Activated naive CD4-positive, alpha-beta T cell treated with anti-CD3 and anti-CD28 coated beads, Interleukin-2, amount 10 ng/mL, durations not matched to agents 7 days and 5 days (primary cell): ENCODE measurements at regions not wholly inside any gene's neighbourhood (a gene's known extent, or its start where the extent isn't known, plus 50 kb on each side); places are given as distances from the start of the nearest gene placed in this dataset.

ENCODE experiments used
- CTCF ChIA-PET: fragments of 350-600 bp; sonication (Branson Sonifier 250); formaldehyde crosslinking; loops from one replicate; lab custom pipeline; 2021; ENCODE audit warnings: antibody characterized with exemption; lab: Charles Lee
- DNase-seq: peaks from one replicate; pipeline ENCODE4 v3.0.0-alpha.2; 2020
- H3K27ac Mint-ChIP-seq: one replicate; pipeline ENCODE4 v1.8.0; 2021; ENCODE audit warnings: mild to moderate bottlenecking, moderate library complexity, mixed read lengths
- H3K27me3 Mint-ChIP-seq: one replicate; pipeline ENCODE4 v1.8.0; 2021; ENCODE audit warnings: mild to moderate bottlenecking, mixed read lengths
- H3K36me3 Mint-ChIP-seq: one replicate; pipeline ENCODE4 v1.8.0; 2021; ENCODE audit warnings: mixed read lengths
- H3K4me1 Mint-ChIP-seq: one replicate; pipeline ENCODE4 v1.8.0; 2021; ENCODE audit warnings: mixed read lengths
- H3K4me3 Mint-ChIP-seq: one replicate; pipeline ENCODE4 v1.8.0; 2021; ENCODE audit warnings: mild to moderate bottlenecking, moderate library complexity, mixed read lengths
- H3K9me3 Mint-ChIP-seq: one replicate; pipeline ENCODE4 v1.8.0; 2021; ENCODE audit warnings: mixed read lengths

DNA sequence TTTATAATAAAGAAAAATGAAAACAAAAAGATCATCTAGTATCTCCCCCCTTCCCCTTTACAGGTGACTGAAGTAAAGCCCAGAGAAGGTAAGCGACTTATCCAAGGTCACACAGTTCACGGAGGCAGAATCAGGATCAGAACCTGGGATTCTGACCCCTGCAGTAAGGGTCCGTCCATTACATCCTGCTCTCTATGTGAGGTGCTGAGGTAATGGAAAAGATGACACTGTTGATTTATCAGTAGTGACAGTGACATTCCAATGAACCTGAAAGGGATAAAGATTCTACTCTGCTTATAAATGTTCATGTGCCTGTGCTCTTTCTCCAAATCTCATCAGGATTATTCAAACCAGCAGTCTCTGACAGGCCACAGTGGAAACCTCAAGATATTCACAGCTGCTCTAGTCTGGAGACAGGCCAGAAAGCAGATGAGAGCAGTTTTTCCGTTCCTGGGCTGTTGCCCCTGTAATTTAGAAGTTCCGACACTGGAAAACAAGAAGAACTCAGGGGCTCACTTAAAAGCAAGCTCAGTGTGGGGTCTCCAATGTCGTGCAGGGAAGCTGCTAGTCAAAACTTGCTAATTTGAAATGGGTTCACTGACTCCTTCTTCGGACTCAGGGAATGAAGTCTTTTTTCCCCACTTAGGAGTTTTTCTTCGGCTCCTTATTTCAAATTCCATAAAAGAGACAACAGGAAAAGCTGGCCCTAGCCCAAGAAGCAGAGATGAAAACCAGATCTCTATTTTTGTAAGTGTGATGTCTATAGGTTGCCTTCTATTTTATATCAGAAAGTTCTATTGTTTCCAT is 131.8 kb upstream of the EEA1 start:
- no peaks in the 10 kb centered on the region for H3K9me3 Mint-ChIP-seq
- peaks cover 24% of the 10 kb centered on the region for H3K27me3 Mint-ChIP-seq
- H3K36me3 Mint-ChIP-seq: no peaks in the 10 kb centered on the region
- DNase-seq: no peak
- no peak overlapping the region for H3K27ac Mint-ChIP-seq
- CTCF ChIA-PET: no interaction called here
- no peaks in the 10 kb centered on the region for H3K4me1 Mint-ChIP-seq
- no peak overlapping the region for H3K4me3 Mint-ChIP-seq

DNA sequence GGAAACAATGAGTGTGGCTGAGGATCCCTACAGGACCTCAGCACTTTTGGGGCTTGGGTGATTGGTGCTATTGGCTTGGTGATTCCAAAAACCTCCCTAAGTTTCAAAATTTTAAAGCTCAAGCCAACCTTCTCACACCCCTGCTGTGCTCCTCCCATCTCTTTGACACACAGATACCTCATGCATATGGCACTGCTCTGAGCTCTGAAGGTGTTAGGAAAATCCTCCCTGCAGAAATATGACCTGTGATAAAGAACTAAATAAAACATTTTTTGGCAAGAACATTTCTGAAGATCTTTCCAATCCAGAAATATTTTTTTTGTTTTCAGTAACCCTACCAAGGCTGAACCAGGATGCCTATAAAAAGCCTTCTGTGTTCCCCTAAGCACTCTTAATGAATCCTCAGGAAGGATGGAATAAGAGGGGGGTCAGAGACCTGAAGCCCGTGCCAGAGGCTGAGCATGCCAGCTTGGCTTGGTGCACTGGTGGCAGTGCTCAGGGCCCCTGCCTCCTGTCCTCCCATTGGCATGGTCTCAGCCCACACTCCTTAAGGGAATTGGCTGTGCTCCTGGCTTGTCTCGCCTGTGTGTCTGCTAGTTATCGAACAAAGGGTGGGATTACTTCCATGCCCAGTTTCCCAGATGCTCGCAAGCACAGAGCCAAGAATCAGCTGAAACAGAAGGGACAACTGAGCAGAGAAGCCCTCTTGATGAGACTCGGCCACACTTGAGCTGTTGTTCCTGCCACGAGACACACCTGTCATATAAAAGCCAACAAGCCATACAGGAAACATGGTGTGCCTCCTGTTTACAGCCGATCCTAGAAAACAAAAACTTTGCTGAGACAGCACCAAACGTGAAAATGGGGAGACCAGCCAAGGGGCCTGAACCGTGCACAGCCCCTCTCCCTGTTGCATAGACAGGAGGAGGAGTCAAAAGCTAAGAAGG is 132.7 kb upstream of the EEA1 start:
- Mint-ChIP-seq H3K4me1 (no peaks in the 10 kb centered on the region), H3K9me3 (no peaks in the 10 kb centered on the region), H3K4me3 (no peak overlapping the region), H3K36me3 (no peaks in the 10 kb centered on the region), H3K27ac (no peak overlapping the region), H3K27me3 (peaks cover 26% of the 10 kb centered on the region)
- DNase-seq: no peak
- CTCF ChIA-PET: interaction anchor here (0.8 kb wide), 1 partner anchor 319 kb away, joined by 3 read pairs; no protein-coding TSS in a partner anchor

DNA sequence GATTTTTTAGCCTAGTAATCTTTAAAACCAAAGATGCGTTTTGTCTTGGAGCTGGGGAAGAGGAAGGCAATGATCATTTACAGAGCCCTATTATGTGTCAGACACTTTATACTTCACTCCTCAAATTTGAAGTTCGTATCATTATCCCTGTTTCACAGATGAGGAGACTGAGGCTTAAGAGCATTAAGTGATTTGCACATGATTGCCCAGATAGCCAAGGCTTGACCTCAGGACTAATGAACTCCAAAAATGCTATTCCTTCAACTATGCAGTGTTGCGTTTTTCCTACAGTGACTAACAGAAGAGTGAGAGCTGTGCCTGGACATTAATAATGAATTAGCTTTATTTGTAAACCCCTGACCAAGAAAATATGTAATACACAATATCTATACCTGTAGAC is 136.8 kb upstream of the EEA1 start:
- Mint-ChIP-seq H3K27ac (no peak overlapping the region), H3K27me3 (peaks cover 35% of the 10 kb centered on the region), H3K4me1 (no peaks in the 10 kb centered on the region), H3K9me3 (no peaks in the 10 kb centered on the region), H3K4me3 (no peak overlapping the region), H3K36me3 (no peaks in the 10 kb centered on the region)
- CTCF ChIA-PET: no interaction called here
- DNase-seq: no peak

DNA sequence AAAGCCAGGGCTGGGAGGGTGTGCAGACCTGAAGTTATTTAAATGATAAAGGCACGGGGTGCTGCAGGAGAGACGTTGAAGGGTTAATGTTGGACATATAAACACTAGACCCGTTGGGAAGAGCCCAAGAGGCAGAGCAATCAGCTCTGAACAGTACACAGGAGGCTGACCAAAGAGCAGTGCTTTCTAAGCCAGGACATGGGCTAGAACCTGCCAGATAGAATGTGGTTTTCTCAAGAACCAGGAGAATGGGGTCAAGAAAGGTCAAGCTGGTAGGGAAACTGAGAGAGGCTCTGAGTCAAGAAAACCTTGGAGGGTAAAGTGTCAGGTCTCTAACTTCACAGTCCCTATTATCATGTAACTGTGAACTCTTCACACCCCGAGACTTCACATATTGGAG is 143.2 kb upstream of the EEA1 start:
- Mint-ChIP-seq H3K4me3 (no peak overlapping the region), H3K27me3 (peaks cover 18% of the 10 kb centered on the region), H3K9me3 (no peaks in the 10 kb centered on the region), H3K4me1 (no peaks in the 10 kb centered on the region), H3K27ac (no peak overlapping the region), H3K36me3 (no peaks in the 10 kb centered on the region)
- CTCF ChIA-PET: no interaction called here
- no peak for DNase-seq

DNA sequence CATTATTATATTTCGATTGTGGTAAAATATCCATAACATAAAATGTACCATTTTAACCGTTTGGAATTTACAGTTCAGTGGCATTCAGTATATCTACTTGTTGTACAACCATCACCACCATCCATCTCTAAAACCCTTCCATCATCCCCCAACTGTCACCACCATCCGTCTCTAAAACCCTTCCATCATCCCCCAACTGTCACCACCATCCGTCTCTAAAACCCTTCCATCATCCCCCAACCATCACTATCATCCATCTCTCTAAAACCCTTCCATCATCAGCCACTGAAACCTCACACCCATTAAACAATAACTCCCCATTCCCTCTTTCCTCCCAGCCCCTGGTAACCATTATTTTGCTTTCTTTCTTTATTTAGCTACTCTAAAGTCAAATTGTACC is 144.2 kb upstream of the EEA1 start:
- Mint-ChIP-seq H3K4me1 (no peaks in the 10 kb centered on the region), H3K27me3 (peaks cover 18% of the 10 kb centered on the region), H3K36me3 (no peaks in the 10 kb centered on the region), H3K27ac (no peak overlapping the region), H3K4me3 (no peak overlapping the region), H3K9me3 (no peaks in the 10 kb centered on the region)
- no peak for DNase-seq
- CTCF ChIA-PET: no interaction called here

DNA sequence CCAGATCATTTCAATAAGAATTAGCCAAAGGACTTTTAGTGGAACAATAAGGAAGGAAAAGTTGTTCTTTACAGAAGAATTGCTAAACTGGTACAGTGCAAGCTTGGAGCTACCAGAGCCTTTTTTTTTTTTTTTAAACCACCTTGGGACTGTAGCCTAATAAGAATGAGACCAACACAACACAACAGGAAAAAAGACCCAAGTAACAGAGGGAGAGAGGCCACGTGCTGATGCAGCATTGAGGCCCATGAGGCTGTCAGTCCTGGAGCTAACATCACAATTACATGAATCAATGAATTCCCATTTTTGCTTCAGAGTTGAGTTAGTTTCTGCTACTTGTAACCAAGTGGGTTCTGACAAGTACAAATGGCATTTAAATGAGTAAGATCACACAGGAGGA is 149.0 kb upstream of the EEA1 start:
- Mint-ChIP-seq H3K9me3 (no peaks in the 10 kb centered on the region), H3K36me3 (no peaks in the 10 kb centered on the region), H3K4me1 (no peaks in the 10 kb centered on the region), H3K4me3 (no peak overlapping the region), H3K27me3 (no peaks in the 10 kb centered on the region), H3K27ac (no peak overlapping the region)
- DNase-seq: no peak
- CTCF ChIA-PET: interaction anchor here (0.6 to 1.9 kb wide), 2 partner anchors 20 to 109 kb away, joined by 3 to 4 read pairs; no protein-coding TSS in a partner anchor

DNA sequence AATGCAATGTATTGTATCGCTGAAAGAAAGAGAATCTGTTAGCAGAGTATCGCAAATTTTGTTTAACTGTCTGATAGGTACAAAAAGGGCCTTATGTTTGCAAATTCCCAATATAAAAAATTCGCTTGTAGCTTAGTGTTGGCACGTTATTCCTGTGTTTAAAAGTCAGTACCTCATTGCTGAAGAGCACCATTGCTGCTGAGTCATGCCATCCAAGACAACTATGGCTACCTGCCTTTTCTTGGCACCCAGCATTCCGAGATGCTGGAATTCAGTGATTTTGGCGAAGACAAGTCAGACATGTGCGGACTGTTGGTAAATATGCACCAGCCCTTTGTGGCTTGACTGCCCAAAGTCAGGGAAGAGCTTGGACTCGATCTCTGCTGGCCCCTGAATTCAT is 149.5 kb upstream of the EEA1 start:
- H3K4me3 Mint-ChIP-seq: no peak overlapping the region
- no peak overlapping the region for H3K27ac Mint-ChIP-seq
- no peaks in the 10 kb centered on the region for H3K9me3 Mint-ChIP-seq
- CTCF ChIA-PET: interaction anchor here (0.6 to 1.9 kb wide), 2 partner anchors 19 to 110 kb away, joined by 3 to 4 read pairs; no protein-coding TSS in a partner anchor
- H3K4me1 Mint-ChIP-seq: no peaks in the 10 kb centered on the region
- H3K36me3 Mint-ChIP-seq: no peaks in the 10 kb centered on the region
- DNase-seq: no peak
- no peaks in the 10 kb centered on the region for H3K27me3 Mint-ChIP-seq

DNA sequence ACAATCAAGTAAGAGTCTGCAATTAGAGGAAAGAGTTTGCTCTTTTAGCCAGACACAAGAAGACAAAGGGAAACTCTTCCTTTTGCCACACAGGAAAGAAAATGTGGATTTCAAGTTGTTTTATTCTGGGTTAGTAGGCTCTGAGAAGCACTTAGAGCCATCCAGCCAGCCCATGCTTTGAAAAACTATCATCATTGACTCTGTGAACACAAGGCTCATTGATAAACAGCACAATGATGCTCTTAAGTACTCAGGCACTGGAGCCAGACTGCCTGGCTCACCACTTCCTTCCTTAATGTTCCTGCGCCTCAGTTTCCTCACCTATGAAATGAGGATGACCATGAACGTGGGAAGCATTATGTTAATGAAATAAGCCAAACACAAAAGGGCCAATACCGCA is 150.2 kb upstream of the EEA1 start:
- Mint-ChIP-seq H3K27ac (no peak overlapping the region), H3K9me3 (no peaks in the 10 kb centered on the region), H3K4me1 (no peaks in the 10 kb centered on the region), H3K4me3 (no peak overlapping the region), H3K36me3 (no peaks in the 10 kb centered on the region), H3K27me3 (no peaks in the 10 kb centered on the region)
- DNase-seq: no peak
- CTCF ChIA-PET: interaction anchor here (1.9 kb wide), 1 partner anchor 18 kb away, joined by 4 read pairs; no protein-coding TSS in a partner anchor

DNA sequence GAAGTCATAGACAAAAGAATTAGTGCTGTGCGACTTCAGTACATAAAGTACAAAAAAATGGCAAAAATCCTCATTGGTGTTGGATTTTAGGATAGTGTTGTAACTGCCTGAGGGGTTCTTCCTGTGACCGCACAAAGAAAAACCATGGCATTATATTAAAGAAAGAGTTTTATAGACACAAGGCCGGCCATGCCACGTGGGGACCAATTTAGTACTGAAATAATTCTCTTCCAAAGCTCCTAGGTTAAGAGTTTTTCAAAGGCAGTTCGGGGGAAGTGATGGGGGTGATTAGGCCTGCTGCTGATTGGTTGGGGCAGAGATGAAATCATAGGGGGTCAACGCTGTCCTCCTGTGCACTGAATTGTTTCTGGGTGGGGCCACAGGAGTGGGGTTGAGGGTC is 150.9 kb upstream of the EEA1 start:
- H3K36me3 Mint-ChIP-seq: no peaks in the 10 kb centered on the region
- H3K27ac Mint-ChIP-seq: no peak overlapping the region
- no peaks in the 10 kb centered on the region for H3K27me3 Mint-ChIP-seq
- CTCF ChIA-PET: no interaction called here
- H3K4me1 Mint-ChIP-seq: no peaks in the 10 kb centered on the region
- H3K9me3 Mint-ChIP-seq: no peaks in the 10 kb centered on the region
- no peak overlapping the region for H3K4me3 Mint-ChIP-seq
- DNase-seq: no peak

DNA sequence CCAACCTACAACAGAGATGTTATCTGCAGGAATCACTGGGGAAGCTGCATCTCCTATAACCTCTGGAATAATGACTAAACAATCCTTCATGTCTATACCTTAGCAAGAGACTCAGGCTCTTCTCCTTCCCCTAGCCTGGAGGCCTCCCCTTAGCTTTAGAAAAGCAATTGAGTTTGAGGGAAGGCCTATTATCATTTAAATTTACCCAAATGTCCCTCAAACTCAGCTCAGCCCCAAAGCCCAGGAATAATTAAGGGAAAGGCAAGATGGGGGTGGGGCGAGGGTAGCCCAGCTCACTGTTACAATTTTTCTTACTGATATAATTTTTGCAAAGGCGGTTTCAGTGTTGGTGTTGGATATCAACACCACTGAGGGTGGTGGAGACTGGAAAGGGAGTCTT is 151.4 kb upstream of the EEA1 start:
- no peak overlapping the region for H3K27ac Mint-ChIP-seq
- CTCF ChIA-PET: no interaction called here
- H3K4me1 Mint-ChIP-seq: no peaks in the 10 kb centered on the region
- H3K4me3 Mint-ChIP-seq: no peak overlapping the region
- H3K9me3 Mint-ChIP-seq: no peaks in the 10 kb centered on the region
- no peaks in the 10 kb centered on the region for H3K27me3 Mint-ChIP-seq
- no peak for DNase-seq
- no peaks in the 10 kb centered on the region for H3K36me3 Mint-ChIP-seq

DNA sequence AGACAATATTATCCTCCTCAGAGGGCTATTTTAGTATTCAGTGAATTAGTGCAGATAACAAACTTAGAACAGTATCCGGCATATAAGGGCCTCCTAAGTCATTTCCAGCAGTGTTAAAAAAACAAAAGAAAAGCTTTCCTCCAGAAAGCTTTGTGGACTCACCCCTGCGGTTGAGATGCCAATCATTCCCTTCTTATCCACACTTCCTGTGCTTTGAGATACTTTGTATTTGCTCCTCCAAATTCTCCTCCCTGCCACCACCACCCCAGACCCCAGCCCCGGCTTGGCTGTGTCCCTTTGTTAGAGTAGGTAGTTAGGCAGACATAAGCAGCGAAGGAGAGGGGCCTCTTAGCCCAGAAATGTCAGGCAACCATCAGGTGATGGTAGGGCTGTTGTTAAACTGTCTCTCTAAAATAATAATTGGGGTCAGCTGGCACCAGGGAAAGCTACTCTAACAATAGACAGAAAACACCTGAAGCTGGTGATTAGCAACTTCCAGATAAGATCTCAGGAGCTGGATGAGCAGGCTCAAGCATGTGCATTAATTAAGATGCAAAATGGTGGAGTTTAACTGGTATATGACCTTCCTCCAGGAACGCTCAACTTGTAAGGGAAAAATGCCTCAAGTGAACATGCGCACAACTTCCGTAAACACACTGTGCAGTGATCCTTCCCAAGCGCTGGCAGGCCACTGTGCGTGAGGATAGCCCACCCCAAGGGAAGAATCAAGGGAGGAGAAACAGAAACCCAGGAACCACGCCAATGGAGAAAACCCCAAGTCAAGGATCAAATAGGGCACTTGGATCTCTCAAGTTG is 152.1 kb upstream of the EEA1 start:
- Mint-ChIP-seq H3K27me3 (no peaks in the 10 kb centered on the region), H3K4me3 (no peak overlapping the region), H3K36me3 (no peaks in the 10 kb centered on the region), H3K4me1 (no peaks in the 10 kb centered on the region), H3K27ac (no peak overlapping the region), H3K9me3 (no peaks in the 10 kb centered on the region)
- DNase-seq: no peak
- CTCF ChIA-PET: no interaction called here

DNA sequence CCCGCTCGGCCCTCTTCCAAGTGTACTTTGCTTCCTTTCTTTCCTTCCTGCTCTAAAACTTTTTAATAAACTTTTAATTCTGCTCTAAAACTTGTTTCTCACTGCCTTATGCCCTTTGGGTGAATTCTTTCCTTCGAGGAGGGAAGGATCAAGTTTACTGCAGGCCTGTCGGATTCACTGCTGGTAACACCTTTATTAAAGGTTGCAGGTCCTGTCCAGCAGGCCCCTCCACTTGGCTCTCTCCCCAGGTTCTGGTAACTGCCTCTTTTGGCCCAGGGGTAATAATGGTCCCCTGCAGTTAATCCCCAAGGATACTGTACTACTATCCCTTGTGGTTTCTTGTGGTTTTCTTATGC is 152.7 kb upstream of the EEA1 start:
- CTCF ChIA-PET: no interaction called here
- no peak overlapping the region for H3K27ac Mint-ChIP-seq

DNA sequence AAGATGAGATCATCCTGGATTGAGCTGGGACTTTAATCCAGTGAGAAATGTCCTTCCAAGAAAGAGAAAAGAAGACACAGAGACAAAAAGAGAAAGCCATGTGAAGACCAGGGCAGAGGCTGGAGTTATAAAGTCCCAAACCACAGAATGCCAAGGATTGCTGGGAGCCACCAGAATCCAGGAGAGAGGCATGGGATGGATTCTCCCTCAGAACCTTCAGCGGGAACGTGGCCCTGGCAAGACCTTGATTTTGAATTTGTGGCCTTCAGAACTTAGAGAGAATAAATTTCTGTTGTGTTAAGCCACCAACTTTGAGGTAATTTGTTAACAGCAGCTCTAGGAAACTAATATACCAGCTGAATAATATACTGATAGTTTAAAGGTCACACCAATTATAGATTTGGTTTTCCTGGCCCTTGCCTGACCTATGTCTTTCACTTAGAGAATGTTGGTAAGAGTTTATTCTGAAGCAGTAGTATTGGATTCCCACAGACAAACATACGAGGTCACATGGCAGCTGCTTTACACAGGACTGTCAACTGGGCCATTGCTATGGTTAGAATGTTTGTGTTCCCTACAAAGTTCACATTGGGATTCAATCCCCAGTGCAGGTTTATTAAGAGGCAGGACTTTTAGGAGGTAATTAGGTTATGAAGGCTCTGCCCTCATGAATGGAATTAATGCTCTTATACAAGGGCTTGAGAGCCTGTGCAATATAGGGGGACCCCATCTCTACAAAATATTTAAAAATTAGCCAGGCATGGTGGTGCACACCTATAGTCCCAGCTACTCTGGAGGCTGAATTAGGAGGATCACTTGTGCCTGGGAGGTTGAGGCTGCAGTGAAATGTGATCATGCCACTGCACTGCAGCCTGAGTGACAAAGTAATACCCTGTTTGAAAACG is 156.5 kb upstream of the EEA1 start:
- no peak for DNase-seq
- H3K4me1 Mint-ChIP-seq: peaks cover 10% of the 10 kb centered on the region
- H3K4me3 Mint-ChIP-seq: no peak overlapping the region
- H3K9me3 Mint-ChIP-seq: peaks cover 3% of the 10 kb centered on the region
- no peaks in the 10 kb centered on the region for H3K27me3 Mint-ChIP-seq
- no peak overlapping the region for H3K27ac Mint-ChIP-seq
- CTCF ChIA-PET: interaction anchor here (0.6 kb wide), 1 partner anchor 1571 kb away, joined by 3 read pairs; no protein-coding TSS in a partner anchor
- H3K36me3 Mint-ChIP-seq: no peaks in the 10 kb centered on the region

More for the DNA sequence above, 152.7 kb upstream of the EEA1 start:
- DNase-seq: no peak
- H3K4me1 Mint-ChIP-seq: no peaks in the 10 kb centered on the region
- peaks cover 3% of the 10 kb centered on the region for H3K9me3 Mint-ChIP-seq
- H3K36me3 Mint-ChIP-seq: no peaks in the 10 kb centered on the region
- H3K4me3 Mint-ChIP-seq: no peak overlapping the region
- H3K27me3 Mint-ChIP-seq: no peaks in the 10 kb centered on the region
